A673 (cell line): ENCODE measurements at regions not wholly inside any gene's neighbourhood (a gene's known extent, or its start where the extent isn't known, plus 50 kb on each side); places are given as distances from the start of the nearest gene placed in this dataset.

ENCODE experiments used
- BruUV-seq: library from RNA; stranded (reverse); fragments of 400-500 nt; replicated peaks from 2 replicates; lab custom pipeline; 2021; lab: Mats Ljungman, UMichigan
- CTCF ChIA-PET: fragments of 300-600 bp; sonication (Branson Sonifier 250); formaldehyde crosslinking; loops from one replicate; lab custom pipeline; 2022; ENCODE audit warnings: antibody characterized with exemption; lab: Charles Lee
- POLR2A ChIA-PET: fragments of 300-600 bp; sonication (Branson Sonifier 250); formaldehyde crosslinking; loops from one replicate; lab custom pipeline; 2022; ENCODE audit warnings: antibody characterized with exemption; ENCODE audit not compliant: low non-redundant PET; lab: Charles Lee
- DNase-seq: peaks from one replicate; pipeline ENCODE4 v3.0.0-alpha.2; 2015; ENCODE audit warnings: low spot score
- H3K27ac ChIP-seq: fragments of 200-600 bp; sonication (generic); 2 replicates; pipeline ENCODE4 v1.5.1; 2016; ENCODE audit warnings: mixed run types, low read depth, mild to moderate bottlenecking, mixed read lengths, antibody characterized with exemption, low read length; ENCODE audit not compliant: poor library complexity, severe bottlenecking
- H3K27me3 ChIP-seq: fragments of 200-600 bp; sonication (generic); replicated peaks from 2 replicates; pipeline ENCODE4 v1.6.1; 2017; ENCODE audit warnings: mixed run types, low read depth, mild to moderate bottlenecking, mixed read lengths, antibody characterized with exemption, low read length; ENCODE audit not compliant: insufficient read depth, poor library complexity
- H3K36me3 ChIP-seq: fragments of 200-600 bp; sonication (generic); 2 replicates; pipeline ENCODE4 v1.6.1; 2016; ENCODE audit warnings: mixed run types, mild to moderate bottlenecking, mixed read lengths, antibody characterized with exemption, low read length; ENCODE audit not compliant: insufficient read depth, poor library complexity, severe bottlenecking
- H3K4me1 ChIP-seq: fragments of 200-600 bp; sonication (generic); 2 replicates; pipeline ENCODE4 v1.6.1; 2017; ENCODE audit warnings: mixed run types, mild to moderate bottlenecking, mixed read lengths, antibody characterized with exemption, low read length; ENCODE audit not compliant: insufficient read depth, poor library complexity, severe bottlenecking
- H3K4me3 ChIP-seq: fragments of 200-600 bp; sonication (generic); 2 replicates; pipeline ENCODE4 v1.5.1; 2016; ENCODE audit warnings: low read depth, mixed run types, mild to moderate bottlenecking, mixed read lengths, low read length; ENCODE audit not compliant: poor library complexity, severe bottlenecking
- H3K9me3 ChIP-seq: fragments of 200-600 bp; sonication (generic); 2 replicates; pipeline ENCODE4 v1.6.1; 2016; ENCODE audit warnings: mixed run types, low read depth, mild to moderate bottlenecking, mixed read lengths, antibody characterized with exemption, low read length; ENCODE audit not compliant: poor library complexity, severe bottlenecking
- EZH2 ChIP-seq: fragments of 200-600 bp; sonication (generic); IDR thresholded peaks from 2 replicates; pipeline ENCODE4 v1.6.1; 2017; ENCODE audit warnings: borderline replicate concordance, low read depth, mild to moderate bottlenecking, mixed read lengths, antibody characterized with exemption, low read length; ENCODE audit not compliant: poor library complexity, severe bottlenecking
- intact Hi-C: fragments of 100-400 bp; cut with micrococcal nuclease; formaldehyde crosslinking; loops from one replicate; pipeline ENCODE4 v1.10.0; 2022; ENCODE audit not compliant: unreplicated experiment
- TF ChIP-seq, protein P1 (sequence below): fragments of 300-800, 200-600 bp; sonication (generic); conservative IDR thresholded peaks from 2 replicates; pipeline ENCODE4 v1.5.1; 2017; ENCODE audit warnings: low read depth, mild to moderate bottlenecking, antibody characterized with exemption, low read length, moderate library complexity, mixed read lengths

DNA sequence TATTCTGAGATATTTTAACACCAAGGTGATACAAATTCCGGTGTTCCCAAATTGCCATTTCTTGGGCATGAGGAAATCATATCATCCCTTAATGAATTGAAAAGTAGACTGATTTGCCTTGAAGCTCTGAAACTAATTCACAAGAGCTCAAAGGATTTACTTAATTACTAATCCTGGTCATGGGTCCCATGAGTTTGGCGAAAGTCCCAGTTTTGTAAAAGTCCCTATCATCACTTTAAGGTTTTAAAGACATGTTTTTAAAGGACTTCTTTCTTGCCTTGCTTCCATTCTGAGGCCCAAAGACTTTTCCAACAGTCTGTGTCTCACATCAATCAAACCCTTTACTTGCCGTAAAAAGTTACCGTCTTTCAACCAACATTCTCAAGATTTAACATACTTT, 377.9 kb downstream of the DNAJB9 start:
- ChIA-PET CTCF (no interaction called here), POLR2A (no interaction called here)
- TF ChIP-seq, protein P1, sequence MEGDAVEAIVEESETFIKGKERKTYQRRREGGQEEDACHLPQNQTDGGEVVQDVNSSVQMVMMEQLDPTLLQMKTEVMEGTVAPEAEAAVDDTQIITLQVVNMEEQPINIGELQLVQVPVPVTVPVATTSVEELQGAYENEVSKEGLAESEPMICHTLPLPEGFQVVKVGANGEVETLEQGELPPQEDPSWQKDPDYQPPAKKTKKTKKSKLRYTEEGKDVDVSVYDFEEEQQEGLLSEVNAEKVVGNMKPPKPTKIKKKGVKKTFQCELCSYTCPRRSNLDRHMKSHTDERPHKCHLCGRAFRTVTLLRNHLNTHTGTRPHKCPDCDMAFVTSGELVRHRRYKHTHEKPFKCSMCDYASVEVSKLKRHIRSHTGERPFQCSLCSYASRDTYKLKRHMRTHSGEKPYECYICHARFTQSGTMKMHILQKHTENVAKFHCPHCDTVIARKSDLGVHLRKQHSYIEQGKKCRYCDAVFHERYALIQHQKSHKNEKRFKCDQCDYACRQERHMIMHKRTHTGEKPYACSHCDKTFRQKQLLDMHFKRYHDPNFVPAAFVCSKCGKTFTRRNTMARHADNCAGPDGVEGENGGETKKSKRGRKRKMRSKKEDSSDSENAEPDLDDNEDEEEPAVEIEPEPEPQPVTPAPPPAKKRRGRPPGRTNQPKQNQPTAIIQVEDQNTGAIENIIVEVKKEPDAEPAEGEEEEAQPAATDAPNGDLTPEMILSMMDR: no peak
- no peak for TF ChIP-seq EZH2
- DNase-seq: peak; percentile 63
- intact Hi-C loops: no loop called here
- no peaks in the 10 kb centered on the region for H3K27me3 ChIP-seq
- no peak overlapping the region for H3K4me3 ChIP-seq
- no TSS peak for BruUV-seq
- H3K4me1 ChIP-seq: peaks cover 8% of the 10 kb centered on the region
- peaks cover 6% of the 10 kb centered on the region for H3K9me3 ChIP-seq
- no peak overlapping the region for H3K27ac ChIP-seq
- H3K36me3 ChIP-seq: no peaks in the 10 kb centered on the region

DNA sequence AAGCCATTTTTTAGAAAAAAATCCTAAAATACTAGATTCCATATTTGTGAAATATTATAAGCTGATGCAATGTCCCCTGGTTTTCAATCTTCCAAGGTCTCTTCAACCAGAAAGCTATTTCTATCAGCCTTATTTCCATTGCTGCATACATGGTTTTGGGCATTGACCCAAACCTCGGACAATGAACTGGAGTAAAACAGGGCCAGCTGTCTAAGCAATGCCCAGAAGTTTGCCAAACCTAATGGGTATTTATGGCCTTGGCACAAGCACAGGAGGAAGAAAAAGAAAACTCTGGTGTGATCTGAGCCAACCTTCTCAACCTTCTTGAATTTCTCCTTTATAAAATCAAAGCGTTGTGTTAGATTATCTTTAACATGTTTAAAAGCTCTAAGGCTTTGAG, 402.3 kb downstream of the DNAJB9 start:
- intact Hi-C loops: loop anchor here (5.0 kb wide), 2 partner anchors 310 to 360 kb away; no protein-coding TSS in a partner anchor
- TF ChIP-seq, protein P1: no peak
- TF ChIP-seq EZH2: no peak
- no peak for DNase-seq
- POLR2A ChIA-PET: no interaction called here
- CTCF ChIA-PET: no interaction called here
- H3K9me3 ChIP-seq: no peaks in the 10 kb centered on the region
- H3K4me3 ChIP-seq: no peak overlapping the region
- BruUV-seq: no TSS peak
- peaks cover 6% of the 10 kb centered on the region for H3K4me1 ChIP-seq
- H3K36me3 ChIP-seq: no peaks in the 10 kb centered on the region
- no peaks in the 10 kb centered on the region for H3K27me3 ChIP-seq
- H3K27ac ChIP-seq: no peak overlapping the region

DNA sequence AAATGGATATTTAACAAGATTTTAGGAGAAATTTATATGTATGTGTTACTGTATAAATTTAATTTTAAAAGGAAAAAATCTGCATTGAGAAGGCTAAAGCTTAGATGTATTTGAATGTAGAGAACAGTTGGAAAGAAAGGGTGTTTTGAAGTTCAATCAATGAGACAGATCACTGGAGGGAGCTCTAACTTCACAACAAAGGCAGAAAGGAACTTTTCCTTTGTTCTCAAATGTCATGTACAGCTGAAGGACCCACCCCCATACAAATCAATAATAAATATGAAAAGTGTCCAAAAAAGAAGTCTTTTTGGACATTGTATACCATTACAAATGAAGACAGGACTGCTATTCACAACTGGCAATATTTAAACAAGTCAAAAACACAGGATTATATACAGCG, 403.4 kb downstream of the DNAJB9 start:
- CTCF ChIA-PET: interaction anchor here (1.0 kb wide), 1 partner anchor 119 kb away, joined by 3 read pairs; no protein-coding TSS in a partner anchor

More for the DNA sequence above, 403.4 kb downstream of the DNAJB9 start:
- peaks cover under 1% of the 10 kb centered on the region for H3K9me3 ChIP-seq
- peaks cover 6% of the 10 kb centered on the region for H3K4me1 ChIP-seq
- TF ChIP-seq EZH2: no peak
- TF ChIP-seq, protein P1: peak; percentile 62
- H3K27ac ChIP-seq: no peak overlapping the region
- POLR2A ChIA-PET: no interaction called here
- DNase-seq: peak; percentile 49
- H3K27me3 ChIP-seq: no peaks in the 10 kb centered on the region
- H3K4me3 ChIP-seq: no peak overlapping the region
- intact Hi-C loops: loop anchor here (5.0 kb wide), 2 partner anchors 311 to 361 kb away; no protein-coding TSS in a partner anchor
- no peaks in the 10 kb centered on the region for H3K36me3 ChIP-seq
- BruUV-seq: no TSS peak
